Ascending aorta (tissue), 2 donors: ENCODE measurements at regions not wholly inside any gene's neighbourhood (a gene's known extent, or its start where the extent isn't known, plus 50 kb on each side); places are given as distances from the start of the nearest gene placed in this dataset.
"Not testable (repeated sequence)": the region's sequence is repeated elsewhere in the genome, so short reads cannot be mapped to it uniquely, and the experiment has no call there.

Source experiments
- DNase-seq, 2 donors: peaks; one replicate each; pipeline ENCODE4 v3.0.0-alpha.2; 2019; ENCODE audit warnings: low spot score in 2 of 2
- H3K27ac ChIP-seq, 2 donors: fragments of 200-600 bp; sonication (generic); one replicate each; pipeline ENCODE4 v1.5.1; 2016 to 2017; ENCODE audit warnings: mild to moderate bottlenecking in 1 of 2
- H3K27me3 ChIP-seq: fragments of 200-600 bp; sonication (generic); one replicate; pipeline ENCODE4 v1.5.1; 2017
- H3K36me3 ChIP-seq, 2 donors: fragments of 200-600 bp; sonication (generic); one replicate each; pipeline ENCODE4 v1.5.1; 2016
- H3K4me1 ChIP-seq, 2 donors: fragments of 200-600 bp; sonication (generic); one replicate each; pipeline ENCODE4 v1.5.1; 2016 to 2017; ENCODE audit warnings: mild to moderate bottlenecking in 1 of 2
- H3K4me3 ChIP-seq, 2 donors: fragments of 200-600 bp; sonication (generic); one replicate each; pipeline ENCODE4 v1.5.1; 2016 to 2017; ENCODE audit warnings: mild to moderate bottlenecking in 1 of 2
- H3K9me3 ChIP-seq, 2 donors: fragments of 200-600 bp; sonication (generic); one replicate each; pipeline ENCODE4 v1.5.1; 2016
- intact Hi-C: fragments of 100-400 bp; cut with DNase I; formaldehyde crosslinking; loops from one replicate; pipeline ENCODE4 v1.15.1; 2023
- TF ChIP-seq, protein P1 (sequence below), 3 experiments: fragments of 200-600 bp in 2 of 3; fragments of 450-650 bp in 1 of 3; sonication (generic) in 2 of 3; IDR thresholded peaks; one replicate each; pipeline ENCODE4 v1.5.1; 2016 to 2019; ENCODE audit warnings: antibody characterized with exemption in 3 of 3, mild to moderate bottlenecking in 1 of 3, moderate library complexity in 1 of 3

GRCh38 chr1:94660258-94660657 lies 118.7 kb upstream of the F3 start:
- TF ChIP-seq, protein P1, sequence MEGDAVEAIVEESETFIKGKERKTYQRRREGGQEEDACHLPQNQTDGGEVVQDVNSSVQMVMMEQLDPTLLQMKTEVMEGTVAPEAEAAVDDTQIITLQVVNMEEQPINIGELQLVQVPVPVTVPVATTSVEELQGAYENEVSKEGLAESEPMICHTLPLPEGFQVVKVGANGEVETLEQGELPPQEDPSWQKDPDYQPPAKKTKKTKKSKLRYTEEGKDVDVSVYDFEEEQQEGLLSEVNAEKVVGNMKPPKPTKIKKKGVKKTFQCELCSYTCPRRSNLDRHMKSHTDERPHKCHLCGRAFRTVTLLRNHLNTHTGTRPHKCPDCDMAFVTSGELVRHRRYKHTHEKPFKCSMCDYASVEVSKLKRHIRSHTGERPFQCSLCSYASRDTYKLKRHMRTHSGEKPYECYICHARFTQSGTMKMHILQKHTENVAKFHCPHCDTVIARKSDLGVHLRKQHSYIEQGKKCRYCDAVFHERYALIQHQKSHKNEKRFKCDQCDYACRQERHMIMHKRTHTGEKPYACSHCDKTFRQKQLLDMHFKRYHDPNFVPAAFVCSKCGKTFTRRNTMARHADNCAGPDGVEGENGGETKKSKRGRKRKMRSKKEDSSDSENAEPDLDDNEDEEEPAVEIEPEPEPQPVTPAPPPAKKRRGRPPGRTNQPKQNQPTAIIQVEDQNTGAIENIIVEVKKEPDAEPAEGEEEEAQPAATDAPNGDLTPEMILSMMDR (IDR thresholded peaks at IDR 0.05), result no peak
- intact Hi-C loops, result no loop called here
- H3K36me3 ChIP-seq, result no peaks in the 10 kb centered on the region
- no peaks in the 10 kb centered on the region for H3K9me3 ChIP-seq
- H3K4me1 ChIP-seq, result peaks cover 0 to 11% of the 10 kb centered on the region in 2 donors
- no peak overlapping the region for H3K27ac ChIP-seq
- no peaks in the 10 kb centered on the region for H3K27me3 ChIP-seq
- DNase-seq, result no peak
- no peak overlapping the region for H3K4me3 ChIP-seq

DNA sequence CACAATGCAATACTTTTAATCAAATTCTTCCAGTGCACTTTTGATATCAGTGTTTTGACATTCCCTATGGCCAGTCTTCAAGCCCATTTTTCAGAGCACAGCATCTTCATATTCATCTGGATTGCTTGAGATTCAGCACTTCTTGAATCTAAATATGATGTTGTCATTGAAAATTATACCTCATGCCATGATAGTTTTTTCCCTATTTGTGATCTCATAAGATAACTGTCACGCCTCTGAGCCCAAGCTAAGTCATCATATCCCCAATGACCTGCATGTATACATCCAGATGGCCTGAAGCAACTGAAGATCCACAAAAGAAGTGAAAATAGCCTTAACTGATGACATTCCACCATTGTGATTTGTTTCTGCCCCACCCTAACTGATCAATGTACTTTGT lies 117.6 kb upstream of the F3 start:
- intact Hi-C loops, result loop anchor here (10.0 kb wide), 1 partner anchor 126 kb away; no protein-coding TSS in a partner anchor

DNA sequence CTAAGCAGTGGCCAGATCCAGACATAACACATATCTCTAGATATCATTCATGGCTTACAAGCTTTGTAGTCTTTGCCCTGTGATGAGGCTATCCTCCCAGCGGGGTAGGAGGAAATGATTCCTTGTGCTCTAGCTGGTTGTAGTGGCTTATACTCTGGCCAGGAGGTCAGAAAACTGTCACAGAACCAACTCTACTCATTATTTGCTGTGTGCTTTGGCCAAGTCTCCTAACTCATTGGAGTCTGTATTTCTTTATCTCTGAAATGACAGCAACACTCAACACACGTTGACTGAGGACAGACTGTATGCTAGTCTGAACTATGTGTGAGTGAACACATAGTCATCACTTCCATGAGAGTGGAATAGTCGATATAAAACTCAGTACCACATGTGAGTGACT lies 116.7 kb upstream of the F3 start:
- H3K36me3 ChIP-seq, result no peaks in the 10 kb centered on the region
- peaks cover 0 to 15% of the 10 kb centered on the region in 2 donors for H3K4me1 ChIP-seq
- intact Hi-C loops, result loop anchor here (10.0 kb wide), 1 partner anchor 127 kb away; no protein-coding TSS in a partner anchor
- no peaks in the 10 kb centered on the region for H3K27me3 ChIP-seq
- H3K9me3 ChIP-seq, result no peaks in the 10 kb centered on the region
- H3K27ac ChIP-seq, result peak overlapping the region; percentile 44 to 56
- no peak for DNase-seq
- no peak overlapping the region for H3K4me3 ChIP-seq
- TF ChIP-seq, protein P1 (IDR thresholded peaks at IDR 0.05), result no peak

More for the DNA sequence above, 117.6 kb upstream of the F3 start:
- not testable (repeated sequence) for H3K27ac ChIP-seq, H3K4me3 ChIP-seq, DNase-seq, H3K36me3 ChIP-seq, H3K27me3 ChIP-seq, H3K9me3 ChIP-seq
- peaks cover 0 to 11% of the 10 kb centered on the region in 2 donors for H3K4me1 ChIP-seq

GRCh38 chr1:94657776-94658175 lies 116.2 kb upstream of the F3 start:
- H3K4me3 ChIP-seq, H3K36me3 ChIP-seq, H3K27me3 ChIP-seq, DNase-seq, H3K9me3 ChIP-seq: not testable (repeated sequence)
- peaks cover 0 to 15% of the 10 kb centered on the region in 2 donors for H3K4me1 ChIP-seq
- peak overlapping the region; percentile 44 to 56 for H3K27ac ChIP-seq
- intact Hi-C loops, result loop anchor here (10.0 kb wide), 1 partner anchor 127 kb away; no protein-coding TSS in a partner anchor

DNA sequence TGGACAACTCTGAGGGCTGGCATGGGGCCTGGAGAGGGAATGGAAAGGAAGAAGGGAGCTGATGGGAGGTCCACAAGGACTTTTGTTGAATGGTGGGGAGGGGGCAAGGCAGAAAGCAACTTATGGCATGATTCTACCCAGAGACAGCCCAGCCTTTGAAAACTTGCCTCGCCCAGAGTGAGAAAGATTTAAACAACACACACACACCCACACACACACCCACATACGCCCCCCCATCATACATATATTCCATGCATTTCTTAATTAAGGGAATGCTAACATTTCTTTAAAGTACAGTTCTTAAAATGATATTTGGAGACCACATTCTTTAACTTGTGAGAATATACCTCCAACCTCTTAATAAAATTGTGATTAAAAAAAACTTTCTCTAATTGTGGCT lies 115.4 kb upstream of the F3 start:
- H3K4me3 ChIP-seq, result no peak overlapping the region
- intact Hi-C loops, result loop anchor here (10.0 kb wide), 1 partner anchor 128 kb away; no protein-coding TSS in a partner anchor
- no peak overlapping the region for H3K27ac ChIP-seq
- H3K27me3 ChIP-seq, result no peaks in the 10 kb centered on the region
- TF ChIP-seq, protein P1 (IDR thresholded peaks at IDR 0.05), result no peak
- no peak for DNase-seq
- H3K4me1 ChIP-seq, result peaks cover 0 to 15% of the 10 kb centered on the region in 2 donors
- no peaks in the 10 kb centered on the region for H3K9me3 ChIP-seq
- H3K36me3 ChIP-seq, result no peaks in the 10 kb centered on the region

DNA sequence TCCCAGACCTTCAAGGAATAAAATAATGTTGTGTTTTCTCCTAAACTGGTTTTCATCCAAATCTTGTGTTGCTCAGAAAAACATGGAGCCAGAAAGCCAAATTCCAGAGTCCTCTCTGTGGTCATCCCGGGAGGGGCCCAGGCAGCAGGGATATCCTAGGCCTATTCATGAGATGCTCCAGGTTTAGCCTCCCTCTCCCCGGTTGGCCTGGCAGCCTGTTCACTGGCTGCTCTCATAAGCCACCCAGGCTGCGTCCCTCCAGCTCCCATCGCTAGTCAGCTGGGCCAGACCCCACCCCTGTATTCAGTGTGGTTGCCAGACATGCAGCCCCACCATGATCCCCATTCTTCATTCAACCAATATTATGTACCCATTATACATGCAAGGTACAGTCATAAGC lies 113.4 kb upstream of the F3 start:
- Histone ChIP-seq H3K9me3 (no peaks in the 10 kb centered on the region), H3K36me3 (no peaks in the 10 kb centered on the region), H3K27ac (peak overlapping the region in 1 of 2 donors; percentile 37), H3K4me3 (no peak overlapping the region), H3K27me3 (no peaks in the 10 kb centered on the region), H3K4me1 (peaks cover 0 to 7% of the 10 kb centered on the region in 2 donors)
- no peak for DNase-seq
- intact Hi-C loops, result loop anchor here (10.0 kb wide), 1 partner anchor 130 kb away; no protein-coding TSS in a partner anchor
- TF ChIP-seq, protein P1 (IDR thresholded peaks at IDR 0.05), result no peak

DNA sequence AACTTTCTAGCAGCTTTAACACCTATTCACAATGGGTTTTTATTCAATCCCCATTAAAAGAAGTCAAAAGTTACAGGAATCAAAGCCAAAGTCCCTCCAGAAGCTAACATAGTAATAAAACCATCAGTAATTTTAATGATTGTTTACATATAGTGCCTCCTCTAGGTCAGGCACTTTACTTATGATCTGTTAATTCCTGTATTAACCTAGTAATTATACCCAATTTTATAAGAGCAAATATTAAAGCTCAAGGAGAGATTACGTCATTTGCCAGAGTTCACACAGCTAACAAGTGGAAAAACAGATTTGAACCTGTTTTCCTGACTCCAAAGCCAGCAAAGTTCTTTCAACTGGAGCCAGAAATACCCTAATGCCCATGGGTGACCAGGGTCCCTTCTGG lies 112.9 kb upstream of the F3 start:
- no peaks in the 10 kb centered on the region for H3K27me3 ChIP-seq
- peaks cover 0 to 7% of the 10 kb centered on the region in 2 donors for H3K4me1 ChIP-seq
- peak overlapping the region in 1 of 2 donors; percentile 37 for H3K27ac ChIP-seq
- H3K4me3 ChIP-seq, result no peak overlapping the region
- intact Hi-C loops, result loop anchor here (10.0 kb wide), 1 partner anchor 130 kb away; no protein-coding TSS in a partner anchor
- H3K36me3 ChIP-seq, result no peaks in the 10 kb centered on the region
- no peak for DNase-seq
- TF ChIP-seq, protein P1 (IDR thresholded peaks at IDR 0.05), result no peak
- H3K9me3 ChIP-seq, result no peaks in the 10 kb centered on the region
